GM19238 (cell line): ENCODE measurements at regions not wholly inside any gene's neighbourhood (a gene's known extent, or its start where the extent isn't known, plus 50 kb on each side); places are given as distances from the start of the nearest gene placed in this dataset.

ENCODE experiments used
- DNase-seq: peaks from one replicate; pipeline ENCODE4 v3.0.0; 2011; ENCODE audit warnings: low spot score; ENCODE audit not compliant: insufficient read length

GRCh38 chr20:22506827-22507226 lies 77.5 kb downstream of the FOXA2 start:
- DNase-seq = no peak

DNA sequence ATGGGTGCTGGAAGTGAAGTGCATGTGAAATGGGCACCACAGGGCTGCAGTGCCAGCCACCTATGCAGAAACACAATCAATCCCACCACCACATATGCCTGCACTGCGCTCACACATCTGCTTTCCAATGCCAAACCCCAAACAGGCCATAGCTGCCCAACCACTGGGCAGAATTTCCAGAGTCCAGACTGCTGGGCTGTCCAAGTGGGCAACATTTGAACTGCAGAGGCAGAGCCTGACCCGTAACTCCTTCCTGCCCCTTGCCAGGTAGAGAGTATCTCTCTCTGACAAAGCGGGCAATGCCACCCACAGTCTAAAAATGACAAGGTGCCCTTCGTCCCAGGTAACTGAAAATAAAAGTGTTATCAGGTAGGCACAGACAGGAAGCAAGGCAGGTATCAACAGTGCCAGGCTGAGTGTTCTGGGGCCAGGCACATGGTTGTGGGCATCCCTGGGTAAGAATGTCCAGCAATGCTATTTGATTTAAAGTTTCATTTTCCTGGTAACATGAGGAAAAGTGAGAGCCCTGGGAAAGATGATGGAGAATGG lies 79.5 kb downstream of the FOXA2 start:
- DNase-seq = no peak

GRCh38 chr20:22503577-22503976 lies 80.8 kb downstream of the FOXA2 start:
- DNase-seq = no peak

DNA sequence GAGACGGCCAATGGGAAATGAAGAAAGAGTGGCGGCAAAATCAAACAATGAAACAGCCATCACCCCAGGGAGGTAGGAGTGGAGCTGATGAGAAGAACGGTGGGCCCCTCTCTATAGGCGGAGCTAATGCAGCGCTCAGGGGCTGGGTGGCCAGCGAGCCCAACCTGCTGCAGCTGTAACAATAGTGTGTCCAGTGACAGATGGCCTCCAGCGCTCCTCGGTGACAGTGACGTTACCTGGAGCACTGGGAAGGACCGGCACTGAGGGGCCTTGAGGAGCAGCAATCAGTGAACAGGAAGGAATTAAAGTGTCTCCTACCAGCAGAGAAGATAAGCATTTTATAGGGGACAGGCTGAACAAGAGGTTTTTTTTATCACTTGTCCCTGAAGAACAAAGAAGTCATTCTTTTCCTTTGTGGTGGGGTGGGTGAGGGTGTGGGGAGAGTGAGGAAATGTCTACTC lies 81.6 kb downstream of the FOXA2 start:
- no peak for DNase-seq

GRCh38 chr20:22501566-22502344 lies 82.6 kb downstream of the FOXA2 start:
- DNase-seq = no peak

- no peak for DNase-seq
These were observed 83.3 kb downstream of the FOXA2 start for GRCh38 chr20:22501034-22501433.

DNA sequence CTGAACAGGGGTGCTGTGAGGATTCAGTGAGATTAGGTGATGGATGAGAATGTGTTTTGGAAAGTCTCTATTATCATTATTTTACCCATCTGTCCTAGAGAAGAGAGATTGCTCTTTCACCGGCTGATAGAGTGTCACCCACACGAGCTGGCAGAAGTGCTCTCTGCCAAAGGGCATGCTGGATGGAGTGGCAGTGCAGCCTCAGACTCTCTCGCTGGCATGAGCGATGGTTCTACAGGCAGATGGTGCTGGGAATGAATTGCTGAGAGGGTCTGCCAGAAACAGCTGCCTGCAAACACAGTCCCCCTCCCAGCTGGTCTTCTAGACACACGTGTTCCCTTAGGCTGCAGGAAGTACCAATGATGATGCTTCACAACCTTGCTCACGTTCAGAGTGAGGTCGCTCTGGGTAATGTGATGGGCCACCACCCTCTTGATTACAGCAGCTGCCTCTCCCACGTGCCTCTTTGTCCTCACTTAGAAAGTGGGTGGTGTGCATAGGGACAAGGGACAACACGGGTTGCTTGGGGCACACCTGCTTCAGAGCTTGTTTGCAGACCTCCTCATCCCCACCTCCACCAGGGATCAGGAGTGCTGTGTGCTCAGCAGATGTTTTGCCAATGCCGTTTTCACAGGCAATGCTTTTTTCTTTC lies 84.7 kb downstream of the FOXA2 start:
- no peak for DNase-seq

DNA sequence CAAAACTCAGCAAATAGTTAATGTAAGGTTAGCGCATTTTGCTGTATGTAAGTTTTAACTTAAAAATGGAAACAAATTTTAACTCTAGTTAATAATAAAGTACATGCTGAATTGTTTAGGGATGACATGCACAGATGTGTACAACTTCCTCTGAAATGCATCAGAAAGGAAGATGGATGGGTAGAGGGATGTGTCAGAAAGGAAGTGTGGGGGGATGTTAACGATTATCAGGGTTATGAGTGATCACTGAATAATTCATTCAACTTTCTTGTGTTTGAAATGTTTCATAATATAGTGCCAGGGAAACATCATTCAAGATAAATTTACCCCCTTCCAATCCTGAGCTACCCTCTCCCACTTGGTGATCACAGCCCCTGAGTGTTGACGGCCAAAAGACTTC lies 87.6 kb downstream of the FOXA2 start:
- no peak for DNase-seq

DNA sequence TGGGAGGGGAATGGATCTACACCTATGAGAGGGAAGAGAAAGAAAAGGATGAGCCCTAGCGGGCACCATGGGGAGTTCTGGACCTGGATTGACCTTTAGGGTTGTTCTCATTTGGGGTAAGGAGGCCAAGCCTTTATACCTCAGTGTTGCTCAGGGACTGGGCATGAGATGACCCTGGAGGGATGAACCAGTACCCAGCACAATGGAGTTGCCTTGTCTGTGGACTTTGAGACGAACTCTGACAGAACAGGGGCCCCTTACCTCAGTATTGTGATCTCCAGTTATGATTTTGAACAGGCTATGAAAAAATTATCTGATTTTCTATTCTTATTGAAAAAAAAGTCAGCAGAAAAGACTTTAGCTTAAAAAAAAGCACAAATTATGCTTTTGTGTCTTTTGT lies 88.6 kb downstream of the FOXA2 start:
- no peak for DNase-seq

GRCh38 chr20:22495172-22495571 lies 89.2 kb downstream of the FOXA2 start:
- DNase-seq = no peak

DNA sequence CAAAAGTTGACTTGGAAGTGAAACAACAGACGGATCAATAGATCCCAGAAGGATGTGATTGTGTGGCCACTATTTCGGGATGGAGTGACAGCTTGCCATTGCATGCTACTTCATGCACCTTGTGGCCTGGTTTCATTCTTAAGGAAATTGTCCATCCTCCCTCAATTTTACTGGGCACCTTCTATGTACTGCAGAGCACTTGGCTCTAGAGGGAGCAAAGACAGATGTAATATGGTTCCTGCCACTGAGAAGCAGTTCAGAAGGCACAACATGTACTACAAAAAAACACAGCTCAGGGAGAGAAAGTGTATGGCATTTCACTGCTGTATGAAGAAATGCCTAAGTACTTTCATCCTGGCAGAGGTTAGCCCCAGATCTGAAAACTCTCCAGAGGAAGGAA lies 91.9 kb downstream of the FOXA2 start:
- DNase-seq = no peak

- no peak for DNase-seq
These were observed 93.2 kb downstream of the FOXA2 start for GRCh38 chr20:22491194-22491505.

- no peak for DNase-seq
These were observed 93.8 kb downstream of the FOXA2 start for GRCh38 chr20:22490287-22491193.

DNA sequence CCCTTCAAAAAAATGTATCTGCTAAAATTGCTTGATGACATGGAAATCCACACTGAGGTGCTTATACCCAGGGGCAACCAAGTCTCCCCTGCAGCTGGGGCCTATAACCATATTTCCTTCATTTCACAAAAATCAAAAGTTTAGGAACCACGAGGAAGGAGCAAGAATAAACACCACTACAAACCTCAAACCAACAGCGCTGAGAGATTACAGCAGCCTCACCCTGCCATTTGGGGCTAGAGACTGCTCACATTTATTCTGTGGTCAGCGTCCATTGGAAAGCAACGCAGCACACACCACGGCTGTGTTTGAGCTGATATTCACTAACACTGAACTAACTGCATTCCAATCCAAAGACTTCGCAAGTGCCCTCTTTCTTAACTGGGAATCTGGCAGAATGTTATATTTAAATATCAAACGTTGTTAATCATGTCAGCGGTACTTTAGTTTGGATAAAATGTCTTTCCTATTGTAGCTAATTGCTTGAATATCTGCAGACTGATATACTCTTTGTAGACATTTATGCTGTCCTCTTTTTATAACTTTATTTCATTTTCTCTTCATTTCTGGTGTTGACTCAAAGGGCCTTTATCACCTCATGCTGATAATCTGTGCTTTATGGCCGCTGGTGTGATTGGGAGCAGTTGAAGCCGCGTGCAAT lies 94.6 kb downstream of the FOXA2 start:
- DNase-seq = no peak

DNA sequence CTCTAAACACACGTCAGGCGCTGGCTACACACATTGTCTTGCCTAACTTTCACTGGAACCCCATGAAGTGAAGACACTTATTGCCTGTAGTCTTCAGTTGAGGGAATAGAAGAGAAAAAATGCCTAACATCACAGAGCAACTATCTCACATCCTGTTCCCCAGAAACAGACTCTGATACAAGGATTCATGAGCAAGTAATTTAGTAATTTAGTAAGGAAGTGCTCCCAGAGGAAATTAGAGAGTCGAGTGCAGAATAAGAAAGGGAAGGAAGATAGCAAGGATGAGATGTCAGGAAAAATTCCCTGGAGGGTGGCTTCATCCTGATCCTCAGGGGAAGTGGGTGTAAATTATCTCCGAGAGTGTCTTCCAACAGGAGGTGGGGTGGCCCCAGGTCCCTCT lies 104.0 kb downstream of the FOXA2 start:
- DNase-seq = no peak

DNA sequence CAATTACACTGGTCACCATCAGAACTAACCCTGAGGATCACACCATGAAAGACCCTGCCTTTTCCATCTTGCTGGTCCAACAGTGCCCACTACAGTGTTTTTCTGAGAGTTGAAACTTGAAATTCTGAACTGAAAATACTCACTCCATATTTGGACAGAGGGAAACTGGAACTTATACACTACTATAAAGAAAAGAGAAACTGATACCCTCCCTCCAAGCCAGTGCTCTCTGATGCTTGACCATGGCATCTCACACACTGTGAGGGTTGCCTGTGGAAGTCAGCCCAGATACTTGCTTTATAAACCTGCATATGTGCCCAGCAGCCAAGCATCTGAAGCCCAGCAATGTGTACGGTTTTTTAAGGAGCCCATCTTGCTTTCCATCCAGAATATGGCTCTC lies 108.7 kb downstream of the FOXA2 start:
- no peak for DNase-seq

- DNase-seq = no peak
These were observed 110.1 kb downstream of the FOXA2 start for GRCh38 chr20:22474224-22474623.

DNA sequence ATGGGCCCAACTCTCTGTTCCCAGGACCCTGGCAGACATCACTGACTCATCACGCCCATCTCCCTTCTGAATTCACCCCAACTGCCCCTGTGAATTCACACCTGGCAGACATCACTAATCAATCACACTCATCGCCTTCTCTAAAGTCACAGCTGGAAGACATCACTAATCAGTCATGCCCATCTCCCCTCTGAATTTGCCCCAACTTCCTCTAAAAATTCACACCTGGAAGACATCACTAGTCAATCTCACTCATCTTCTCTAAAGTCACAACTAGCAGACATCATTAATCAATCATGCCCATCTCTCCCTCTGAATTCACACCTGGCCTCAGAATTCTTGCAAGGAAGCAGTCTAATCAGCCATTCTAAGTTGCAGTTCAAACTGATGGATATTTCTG lies 111.1 kb downstream of the FOXA2 start:
- DNase-seq = no peak

GRCh38 chr20:22472447-22473100 lies 111.8 kb downstream of the FOXA2 start:
- DNase-seq = no peak

GRCh38 chr20:22471156-22471836 lies 113.1 kb downstream of the FOXA2 start:
- DNase-seq = no peak
